A673 (cell line): ENCODE measurements at regions not wholly inside any gene's neighbourhood (a gene's known extent, or its start where the extent isn't known, plus 50 kb on each side); places are given as distances from the start of the nearest gene placed in this dataset.
A peak's percentile ranks its signal among the peaks of the same experiment; 100 is the strongest.

Experiments
- BruUV-seq: library from RNA; stranded (reverse); fragments of 400-500 nt; replicated peaks from 2 replicates; lab custom pipeline; 2021; lab: Mats Ljungman, UMichigan
- CTCF ChIA-PET: fragments of 300-600 bp; sonication (Branson Sonifier 250); formaldehyde crosslinking; loops from one replicate; lab custom pipeline; 2022; ENCODE audit warnings: antibody characterized with exemption; lab: Charles Lee
- POLR2A ChIA-PET: fragments of 300-600 bp; sonication (Branson Sonifier 250); formaldehyde crosslinking; loops from one replicate; lab custom pipeline; 2022; ENCODE audit warnings: antibody characterized with exemption; ENCODE audit not compliant: low non-redundant PET; lab: Charles Lee
- DNase-seq: peaks from one replicate; pipeline ENCODE4 v3.0.0-alpha.2; 2015; ENCODE audit warnings: low spot score
- H3K27ac ChIP-seq: fragments of 200-600 bp; sonication (generic); 2 replicates; pipeline ENCODE4 v1.5.1; 2016; ENCODE audit warnings: mixed run types, low read depth, mild to moderate bottlenecking, mixed read lengths, antibody characterized with exemption, low read length; ENCODE audit not compliant: poor library complexity, severe bottlenecking
- H3K27me3 ChIP-seq: fragments of 200-600 bp; sonication (generic); replicated peaks from 2 replicates; pipeline ENCODE4 v1.6.1; 2017; ENCODE audit warnings: mixed run types, low read depth, mild to moderate bottlenecking, mixed read lengths, antibody characterized with exemption, low read length; ENCODE audit not compliant: insufficient read depth, poor library complexity
- H3K36me3 ChIP-seq: fragments of 200-600 bp; sonication (generic); 2 replicates; pipeline ENCODE4 v1.6.1; 2016; ENCODE audit warnings: mixed run types, mild to moderate bottlenecking, mixed read lengths, antibody characterized with exemption, low read length; ENCODE audit not compliant: insufficient read depth, poor library complexity, severe bottlenecking
- H3K4me1 ChIP-seq: fragments of 200-600 bp; sonication (generic); 2 replicates; pipeline ENCODE4 v1.6.1; 2017; ENCODE audit warnings: mixed run types, mild to moderate bottlenecking, mixed read lengths, antibody characterized with exemption, low read length; ENCODE audit not compliant: insufficient read depth, poor library complexity, severe bottlenecking
- H3K4me3 ChIP-seq: fragments of 200-600 bp; sonication (generic); 2 replicates; pipeline ENCODE4 v1.5.1; 2016; ENCODE audit warnings: low read depth, mixed run types, mild to moderate bottlenecking, mixed read lengths, low read length; ENCODE audit not compliant: poor library complexity, severe bottlenecking
- H3K9me3 ChIP-seq: fragments of 200-600 bp; sonication (generic); 2 replicates; pipeline ENCODE4 v1.6.1; 2016; ENCODE audit warnings: mixed run types, low read depth, mild to moderate bottlenecking, mixed read lengths, antibody characterized with exemption, low read length; ENCODE audit not compliant: poor library complexity, severe bottlenecking
- EZH2 ChIP-seq: fragments of 200-600 bp; sonication (generic); IDR thresholded peaks from 2 replicates; pipeline ENCODE4 v1.6.1; 2017; ENCODE audit warnings: borderline replicate concordance, low read depth, mild to moderate bottlenecking, mixed read lengths, antibody characterized with exemption, low read length; ENCODE audit not compliant: poor library complexity, severe bottlenecking
- intact Hi-C: fragments of 100-400 bp; cut with micrococcal nuclease; formaldehyde crosslinking; loops from one replicate; pipeline ENCODE4 v1.10.0; 2022; ENCODE audit not compliant: unreplicated experiment
- TF ChIP-seq, protein P1 (sequence below): fragments of 300-800, 200-600 bp; sonication (generic); conservative IDR thresholded peaks from 2 replicates; pipeline ENCODE4 v1.5.1; 2017; ENCODE audit warnings: low read depth, mild to moderate bottlenecking, antibody characterized with exemption, low read length, moderate library complexity, mixed read lengths

DNA sequence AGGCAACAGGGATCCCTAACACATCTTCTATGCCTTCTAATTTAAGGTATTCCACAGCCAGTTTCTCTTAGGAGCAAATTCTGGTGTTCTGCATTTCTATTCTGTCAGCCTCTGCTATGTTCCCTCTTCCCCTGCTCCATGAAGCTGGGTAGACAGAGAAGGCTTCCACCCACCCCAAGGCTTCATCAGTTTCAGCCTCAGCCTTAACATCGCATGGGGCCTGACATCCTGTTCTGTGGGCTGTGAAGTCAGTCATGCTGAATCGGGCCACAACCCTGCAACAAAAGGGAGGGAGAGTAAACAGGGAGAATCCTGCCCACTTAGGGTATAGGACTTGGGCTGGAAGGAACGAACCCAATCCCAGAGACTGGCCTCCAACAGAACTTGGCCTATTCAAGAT is 70.6 kb upstream of the PPM1B start:
- no peaks in the 10 kb centered on the region for H3K9me3 ChIP-seq
- H3K4me3 ChIP-seq, result no peak overlapping the region
- no peak for DNase-seq
- ChIA-PET POLR2A (no interaction called here), CTCF (no interaction called here)
- no peak for TF ChIP-seq EZH2
- TF ChIP-seq, protein P1, sequence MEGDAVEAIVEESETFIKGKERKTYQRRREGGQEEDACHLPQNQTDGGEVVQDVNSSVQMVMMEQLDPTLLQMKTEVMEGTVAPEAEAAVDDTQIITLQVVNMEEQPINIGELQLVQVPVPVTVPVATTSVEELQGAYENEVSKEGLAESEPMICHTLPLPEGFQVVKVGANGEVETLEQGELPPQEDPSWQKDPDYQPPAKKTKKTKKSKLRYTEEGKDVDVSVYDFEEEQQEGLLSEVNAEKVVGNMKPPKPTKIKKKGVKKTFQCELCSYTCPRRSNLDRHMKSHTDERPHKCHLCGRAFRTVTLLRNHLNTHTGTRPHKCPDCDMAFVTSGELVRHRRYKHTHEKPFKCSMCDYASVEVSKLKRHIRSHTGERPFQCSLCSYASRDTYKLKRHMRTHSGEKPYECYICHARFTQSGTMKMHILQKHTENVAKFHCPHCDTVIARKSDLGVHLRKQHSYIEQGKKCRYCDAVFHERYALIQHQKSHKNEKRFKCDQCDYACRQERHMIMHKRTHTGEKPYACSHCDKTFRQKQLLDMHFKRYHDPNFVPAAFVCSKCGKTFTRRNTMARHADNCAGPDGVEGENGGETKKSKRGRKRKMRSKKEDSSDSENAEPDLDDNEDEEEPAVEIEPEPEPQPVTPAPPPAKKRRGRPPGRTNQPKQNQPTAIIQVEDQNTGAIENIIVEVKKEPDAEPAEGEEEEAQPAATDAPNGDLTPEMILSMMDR, result no peak
- intact Hi-C loops, result no loop called here
- no peak overlapping the region for H3K27ac ChIP-seq
- H3K4me1 ChIP-seq, result no peaks in the 10 kb centered on the region
- BruUV-seq, result no TSS peak
- H3K36me3 ChIP-seq, result no peaks in the 10 kb centered on the region
- H3K27me3 ChIP-seq, result no peaks in the 10 kb centered on the region

DNA sequence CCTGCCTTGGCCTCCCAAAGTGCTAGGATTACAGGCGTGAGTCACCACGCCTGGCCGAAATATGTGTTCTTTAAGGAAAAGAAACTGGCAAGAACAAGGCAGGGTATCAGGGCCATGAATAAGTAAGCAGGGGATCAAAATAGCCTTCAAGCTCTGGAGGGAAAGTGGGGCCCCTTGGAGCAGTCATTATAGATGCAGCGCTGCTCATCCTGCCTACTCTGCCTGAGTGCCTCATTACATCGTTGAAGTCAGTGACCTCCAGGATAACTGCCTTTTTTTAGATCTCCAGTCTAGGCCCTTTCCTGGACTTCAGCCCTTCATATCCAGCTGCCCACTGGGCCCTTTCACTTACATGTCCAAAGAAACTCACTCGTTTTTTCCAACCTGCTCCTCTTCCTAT is 69.8 kb upstream of the PPM1B start:
- CTCF ChIA-PET, result no interaction called here
- no peaks in the 10 kb centered on the region for H3K27me3 ChIP-seq
- no peak overlapping the region for H3K27ac ChIP-seq
- H3K4me1 ChIP-seq, result no peaks in the 10 kb centered on the region
- intact Hi-C loops, result no loop called here
- H3K36me3 ChIP-seq, result no peaks in the 10 kb centered on the region
- POLR2A ChIA-PET, result no interaction called here
- no peak overlapping the region for H3K4me3 ChIP-seq
- BruUV-seq, result no TSS peak
- H3K9me3 ChIP-seq, result no peaks in the 10 kb centered on the region
- no peak for DNase-seq
- TF ChIP-seq, protein P1, result no peak
- no peak for TF ChIP-seq EZH2

DNA sequence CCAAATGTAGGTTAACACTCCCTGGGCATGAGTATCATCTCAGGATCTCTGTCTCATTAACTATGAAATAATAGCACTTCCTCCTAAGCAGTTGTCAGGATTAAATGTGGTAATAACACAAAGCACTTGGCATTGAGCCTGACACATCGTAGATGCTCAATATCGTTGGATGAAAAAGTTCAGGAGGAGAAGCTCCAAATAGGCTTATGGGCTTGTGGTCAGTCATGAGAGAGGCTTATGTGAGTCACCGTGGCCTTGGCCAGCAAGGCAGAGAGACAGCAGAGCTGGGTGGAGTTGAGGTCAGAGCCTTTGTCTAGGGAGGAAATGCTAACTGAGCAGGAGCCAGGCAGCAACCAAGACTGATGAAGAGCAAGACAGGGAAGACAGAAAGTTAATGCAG is 68.3 kb upstream of the PPM1B start:
- POLR2A ChIA-PET, result no interaction called here
- intact Hi-C loops, result no loop called here
- H3K4me3 ChIP-seq, result no peak overlapping the region
- no peak for TF ChIP-seq EZH2
- TF ChIP-seq, protein P1, result no peak
- CTCF ChIA-PET, result no interaction called here
- DNase-seq, result peak; percentile 27
- H3K4me1 ChIP-seq, result no peaks in the 10 kb centered on the region
- H3K36me3 ChIP-seq, result no peaks in the 10 kb centered on the region
- H3K27me3 ChIP-seq, result no peaks in the 10 kb centered on the region
- no TSS peak for BruUV-seq
- no peak overlapping the region for H3K27ac ChIP-seq
- no peaks in the 10 kb centered on the region for H3K9me3 ChIP-seq
